SW480 (cell line): ENCODE measurements at regions not wholly inside any gene's neighbourhood (a gene's known extent, or its start where the extent isn't known, plus 50 kb on each side); places are given as distances from the start of the nearest gene placed in this dataset.

ENCODE experiments used
- DNase-seq: peaks from one replicate; pipeline ENCODE4 v3.0.0-alpha.2; 2016; ENCODE audit warnings: low spot score

GRCh38 chr2:38171208-38171855, 95.4 kb upstream of the CYP1B1 start:
- DNase-seq, result no peak

GRCh38 chr2:38170733-38171132, 94.8 kb upstream of the CYP1B1 start:
- no peak for DNase-seq

GRCh38 chr2:38170067-38170466, 94.1 kb upstream of the CYP1B1 start:
- DNase-seq, result no peak

- DNase-seq, result no peak
Measured at GRCh38 chr2:38168710-38169480, 92.9 kb upstream of the CYP1B1 start.

GRCh38 chr2:38167968-38168350, 92.0 kb upstream of the CYP1B1 start:
- no peak for DNase-seq

- no peak for DNase-seq
Measured at GRCh38 chr2:38165698-38166097, 89.7 kb upstream of the CYP1B1 start.

- no peak for DNase-seq
Measured at GRCh38 chr2:38164881-38165280, 88.9 kb upstream of the CYP1B1 start.

- no peak for DNase-seq
Measured at GRCh38 chr2:38163579-38163978, 87.6 kb upstream of the CYP1B1 start.

- no peak for DNase-seq
Measured at GRCh38 chr2:38163006-38163405, 87.1 kb upstream of the CYP1B1 start.

GRCh38 chr2:38160516-38160915, 84.6 kb upstream of the CYP1B1 start:
- DNase-seq, result no peak

- no peak for DNase-seq
Measured at GRCh38 chr2:38159597-38159996, 83.6 kb upstream of the CYP1B1 start.

GRCh38 chr2:38159191-38159590, 83.2 kb upstream of the CYP1B1 start:
- no peak for DNase-seq

- no peak for DNase-seq
Measured at GRCh38 chr2:38158378-38159118, 82.6 kb upstream of the CYP1B1 start.

GRCh38 chr2:38156436-38156835, 80.5 kb upstream of the CYP1B1 start:
- DNase-seq, result no peak

- no peak for DNase-seq
Measured at GRCh38 chr2:38155015-38155414, 79.1 kb upstream of the CYP1B1 start.

GRCh38 chr2:38154395-38154794, 78.4 kb upstream of the CYP1B1 start:
- no peak for DNase-seq

- DNase-seq, result no peak
Measured at GRCh38 chr2:38153476-38154135, 77.7 kb upstream of the CYP1B1 start.

GRCh38 chr2:38152913-38153312, 77.0 kb upstream of the CYP1B1 start:
- DNase-seq, result no peak

GRCh38 chr2:38152035-38152434, 76.1 kb upstream of the CYP1B1 start:
- DNase-seq, result no peak

- no peak for DNase-seq
Measured at GRCh38 chr2:38149531-38149930, 73.6 kb upstream of the CYP1B1 start.

GRCh38 chr2:38148501-38148900, 72.5 kb upstream of the CYP1B1 start:
- DNase-seq, result no peak

- DNase-seq, result no peak
Measured at GRCh38 chr2:38147333-38148121, 71.6 kb upstream of the CYP1B1 start.
